ENCODE measurements at regions not wholly inside any gene's neighbourhood (a gene's known extent, or its start where the extent isn't known, plus 50 kb on each side); places are given as distances from the start of the nearest gene placed in this dataset.

DNA sequence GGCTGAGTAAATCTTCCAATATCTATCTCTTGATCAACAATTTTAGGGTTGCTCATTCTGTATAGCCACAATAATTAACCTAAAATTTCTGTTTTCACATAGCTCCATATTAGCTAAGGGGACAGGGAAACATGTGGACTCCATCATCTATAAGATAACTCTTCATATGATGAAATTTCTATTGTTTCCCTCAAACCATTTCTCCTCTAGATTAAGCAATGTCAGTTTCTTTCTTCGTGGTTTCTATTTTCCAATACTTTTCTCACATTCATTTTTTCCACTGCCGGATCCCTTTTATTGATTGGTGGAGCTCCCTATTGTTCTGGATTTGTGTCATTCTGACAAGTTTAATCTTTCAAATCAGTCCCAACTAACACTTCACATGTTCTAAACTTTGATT lies 1221.3 kb upstream of the ZEB2 start:
- no peak for DNase-seq (ENCODE audit: low read depth in 4 of 4, low spot score in 3 of 4)

DNA sequence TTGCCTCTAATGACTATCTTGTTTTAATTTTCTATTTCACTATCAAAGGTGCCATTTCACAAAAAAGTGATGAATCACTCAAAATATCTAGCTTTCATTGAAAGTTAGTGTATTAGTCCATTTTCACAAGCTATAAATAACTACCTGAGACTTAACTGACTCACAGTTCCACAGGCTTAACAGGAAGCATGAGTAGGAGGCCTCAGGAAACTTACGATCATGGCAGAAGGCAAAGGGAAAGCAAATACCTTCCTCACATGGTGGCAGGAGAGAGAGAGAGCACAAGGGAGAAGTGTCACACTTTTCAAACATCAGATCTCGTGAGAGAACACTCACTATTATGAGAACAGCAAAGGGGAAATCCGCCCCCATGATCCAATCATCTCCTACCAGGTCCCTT lies 1220.4 kb upstream of the ZEB2 start:
- DNase-seq (ENCODE audit: low read depth in 4 of 4, low spot score in 3 of 4) = no peak

DNA sequence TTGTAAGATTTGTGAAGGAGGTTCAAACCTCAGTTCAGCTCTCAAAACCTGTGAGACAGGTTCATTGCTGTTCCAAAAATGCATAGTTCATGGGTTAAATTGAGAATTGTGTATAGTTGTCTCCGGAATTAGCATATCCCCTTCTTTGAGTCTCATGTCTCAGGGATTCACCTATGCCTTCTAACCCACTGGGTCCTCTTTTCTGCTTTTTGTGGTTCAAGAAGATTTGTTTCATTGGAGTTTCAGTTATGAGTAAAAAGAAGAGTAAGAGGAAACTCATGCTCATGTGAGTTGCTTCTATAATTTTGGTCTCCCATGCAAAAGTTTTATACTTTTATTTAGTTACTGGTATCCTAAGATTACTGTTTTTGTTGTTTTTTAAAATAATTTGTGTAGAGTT lies 1219.8 kb upstream of the ZEB2 start:
- DNase-seq (ENCODE audit: low read depth in 4 of 4, low spot score in 3 of 4) = no peak

DNA sequence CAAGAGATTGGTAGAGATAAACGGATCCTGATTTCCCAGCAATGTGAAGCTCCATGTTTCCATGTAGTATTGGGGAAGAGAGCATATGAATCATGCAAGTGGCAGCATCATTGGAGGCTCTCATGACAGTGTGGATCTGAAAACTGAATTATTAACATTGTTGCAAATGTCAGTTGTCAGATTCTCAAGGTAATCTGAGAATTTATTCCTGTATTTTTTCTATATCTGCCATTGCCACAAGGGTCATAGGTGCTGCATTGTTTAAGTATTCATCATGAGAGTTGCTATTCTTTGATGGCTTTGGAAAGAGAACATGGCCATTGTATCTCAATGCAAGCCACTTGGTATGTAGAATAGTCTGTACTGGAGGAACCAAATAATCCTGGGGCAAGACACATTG lies 1217.0 kb upstream of the ZEB2 start:
- DNase-seq (ENCODE audit: low read depth in 4 of 4, low spot score in 3 of 4) = no peak

GRCh38 chr2:145731467-145731866 lies 1211.5 kb upstream of the ZEB2 start:
- DNase-seq (ENCODE audit: low read depth in 4 of 4, low spot score in 3 of 4) = no peak

GRCh38 chr2:145729993-145730770 lies 1210.3 kb upstream of the ZEB2 start:
- DNase-seq (ENCODE audit: low read depth in 4 of 4, low spot score in 3 of 4) = no peak

- no peak for DNase-seq (ENCODE audit: low read depth in 4 of 4, low spot score in 3 of 4)
Measured at GRCh38 chr2:145729481-145729880, 1209.6 kb upstream of the ZEB2 start.

DNA sequence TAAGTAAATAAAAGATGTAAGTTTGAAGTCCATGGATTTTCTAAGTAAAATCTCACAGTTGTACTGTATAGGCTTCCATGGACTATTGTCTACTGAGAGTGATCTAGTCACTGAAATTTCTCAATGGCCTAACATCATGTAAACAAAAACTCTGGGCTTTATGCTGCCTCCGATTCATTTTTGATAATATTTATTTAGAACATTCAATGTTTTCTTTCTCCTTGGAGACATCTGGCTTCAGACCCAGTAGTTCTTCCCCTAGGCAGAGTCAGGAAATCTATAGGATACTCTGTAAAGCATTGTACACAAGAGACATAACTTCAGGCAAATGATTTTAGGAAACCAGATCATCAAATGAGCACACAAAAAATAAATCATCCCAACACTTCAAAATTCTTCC lies 1208.6 kb upstream of the ZEB2 start:
- no peak for DNase-seq (ENCODE audit: low read depth in 4 of 4, low spot score in 3 of 4)

DNA sequence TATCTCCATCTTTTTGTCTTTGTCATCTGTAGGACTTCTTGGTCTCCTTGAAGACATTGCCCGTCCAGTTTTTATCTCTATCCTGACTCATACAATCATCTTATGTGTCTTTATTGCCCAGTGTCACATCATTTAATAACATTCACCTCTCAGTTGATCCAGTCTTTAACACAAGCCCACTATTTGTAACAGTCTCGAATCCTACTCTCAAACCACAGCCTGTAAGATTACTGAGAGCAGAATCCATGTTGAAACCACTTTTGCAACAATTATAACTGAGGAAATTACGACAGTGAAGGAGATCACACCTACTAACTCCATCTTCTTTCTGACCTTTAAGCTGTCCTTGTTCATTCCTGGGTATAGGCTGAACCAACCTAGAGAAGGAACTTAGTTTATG lies 1206.0 kb upstream of the ZEB2 start:
- DNase-seq (ENCODE audit: low read depth in 4 of 4, low spot score in 3 of 4) = no peak

- no peak for DNase-seq (ENCODE audit: low read depth in 4 of 4, low spot score in 3 of 4)
Measured at GRCh38 chr2:145724311-145724898, 1204.5 kb upstream of the ZEB2 start.

DNA sequence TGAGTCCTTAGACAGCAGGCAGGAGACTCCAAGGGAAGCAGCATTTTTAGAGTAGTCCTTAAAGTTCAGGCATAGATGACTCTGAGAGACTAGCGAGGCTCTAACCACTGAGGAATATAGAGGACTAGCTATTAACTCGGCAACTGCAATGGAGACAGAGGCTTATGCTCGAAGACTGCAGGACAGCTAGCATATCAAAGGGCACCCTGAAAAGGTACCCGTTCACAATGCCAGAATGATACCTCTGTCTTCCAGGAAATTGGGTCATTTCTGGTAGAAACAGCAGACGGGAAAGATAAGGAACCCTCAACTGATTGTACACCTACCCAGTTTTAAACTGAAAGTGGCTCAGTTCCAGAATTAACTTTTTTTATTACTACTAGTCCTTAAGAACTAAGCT lies 1204.0 kb upstream of the ZEB2 start:
- DNase-seq (ENCODE audit: low read depth in 4 of 4, low spot score in 3 of 4) = no peak

DNA sequence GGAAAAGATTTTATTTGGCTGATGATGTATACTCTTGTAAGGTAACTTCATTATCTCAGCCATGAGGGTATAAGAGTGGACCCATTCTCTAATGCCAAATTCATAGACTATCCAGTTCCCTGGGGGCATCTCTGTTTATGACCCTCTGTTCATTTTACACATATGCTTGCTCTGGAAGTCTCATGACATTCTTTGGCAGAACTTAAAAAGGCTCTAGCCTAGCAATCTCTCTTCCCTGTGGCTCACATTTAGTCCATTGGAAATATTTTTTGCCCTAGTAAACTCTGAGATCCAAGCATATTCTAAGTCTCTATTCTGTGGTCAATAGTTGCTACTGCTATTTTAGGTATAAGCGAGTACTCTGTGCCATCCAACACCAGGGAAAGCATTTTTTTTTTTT lies 1201.8 kb upstream of the ZEB2 start:
- DNase-seq (ENCODE audit: low read depth in 4 of 4, low spot score in 3 of 4) = no peak

DNA sequence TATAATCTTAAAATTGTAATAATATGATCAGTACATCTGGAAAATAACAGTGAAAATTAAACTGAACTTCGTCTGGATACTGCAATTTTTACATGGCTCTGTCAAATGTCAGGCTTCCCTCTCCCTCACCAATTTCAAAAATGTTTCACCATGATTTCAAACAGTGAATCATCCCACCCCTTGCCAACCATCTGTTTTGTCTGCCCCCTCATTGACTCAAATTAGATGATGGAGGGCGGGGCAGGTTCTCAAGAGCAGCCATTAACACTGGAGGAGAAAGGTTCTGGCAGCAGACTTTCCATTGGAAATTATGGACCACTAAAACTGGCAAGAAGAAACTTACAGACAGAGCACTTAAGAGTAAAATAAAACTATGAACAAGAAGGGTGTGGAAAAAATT lies 1195.7 kb upstream of the ZEB2 start:
- DNase-seq (ENCODE audit: low read depth in 4 of 4, low spot score in 3 of 4) = no peak

GRCh38 chr2:145710303-145710702 lies 1190.4 kb upstream of the ZEB2 start:
- no peak for DNase-seq (ENCODE audit: low read depth in 4 of 4, low spot score in 3 of 4)

DNA sequence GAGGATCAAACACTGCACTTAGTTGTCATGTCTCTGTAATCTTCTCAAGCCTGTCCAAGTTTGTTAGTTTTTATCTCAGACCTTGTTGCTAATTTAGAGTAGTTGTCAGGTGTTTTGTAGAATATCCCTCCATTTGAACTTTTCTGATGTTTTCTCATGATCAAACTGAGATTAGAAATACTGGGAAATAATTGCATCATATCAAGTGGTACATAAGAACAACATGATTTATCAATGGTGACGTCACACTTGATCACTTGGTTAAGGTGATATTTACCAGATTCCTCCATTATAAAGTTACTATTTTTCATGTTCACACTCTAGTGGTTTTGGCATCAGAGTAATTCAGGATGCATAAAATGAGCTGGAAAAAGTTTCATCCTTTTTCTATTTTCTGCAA lies 1182.4 kb upstream of the ZEB2 start:
- DNase-seq (ENCODE audit: low read depth in 4 of 4, low spot score in 3 of 4) = no peak

- no peak for DNase-seq (ENCODE audit: low read depth in 4 of 4, low spot score in 3 of 4)
Measured at GRCh38 chr2:145692971-145693478, 1173.1 kb upstream of the ZEB2 start.

DNA sequence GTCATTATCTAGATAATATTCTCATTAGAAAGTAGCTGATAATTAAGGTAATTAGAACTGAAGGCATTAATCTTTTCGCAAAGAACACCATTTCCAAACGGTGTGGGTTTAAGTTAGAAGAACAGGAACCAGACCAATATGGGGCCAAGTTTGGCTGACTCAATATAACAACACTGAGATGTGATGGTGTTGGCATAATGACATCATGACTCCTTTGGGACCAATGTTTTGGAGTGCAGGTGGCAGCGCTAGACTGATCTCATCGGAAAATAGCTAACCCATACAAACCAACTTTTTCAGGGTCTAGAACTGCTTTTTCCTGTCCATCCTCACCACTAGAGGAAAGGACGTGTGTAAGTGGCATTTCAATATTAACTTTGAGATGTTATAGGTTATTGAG lies 1171.7 kb upstream of the ZEB2 start:
- DNase-seq (ENCODE audit: low read depth in 4 of 4, low spot score in 3 of 4) = no peak

GRCh38 chr2:145690183-145690778 lies 1170.4 kb upstream of the ZEB2 start:
- DNase-seq (ENCODE audit: low read depth in 4 of 4, low spot score in 3 of 4) = no peak

DNA sequence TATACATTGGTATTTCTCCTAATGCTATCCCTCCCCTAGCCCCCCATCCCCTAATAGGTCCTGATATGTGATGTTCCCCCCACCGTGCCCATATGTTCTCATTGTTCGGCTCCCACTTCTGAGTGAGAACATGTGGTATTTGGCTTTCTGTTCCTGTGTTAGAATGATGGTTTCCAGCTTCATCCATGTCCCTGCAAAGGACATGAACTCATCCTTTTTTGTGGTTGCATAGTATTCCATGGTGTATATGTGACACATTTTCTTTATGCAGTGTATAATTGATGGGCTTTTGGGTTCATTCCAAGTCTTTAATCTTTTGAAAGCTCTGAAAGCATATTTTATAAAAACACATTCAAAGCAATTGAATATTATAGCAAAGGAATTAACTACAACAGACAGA lies 1169.4 kb upstream of the ZEB2 start:
- no peak for DNase-seq (ENCODE audit: low read depth in 4 of 4, low spot score in 3 of 4)

DNA sequence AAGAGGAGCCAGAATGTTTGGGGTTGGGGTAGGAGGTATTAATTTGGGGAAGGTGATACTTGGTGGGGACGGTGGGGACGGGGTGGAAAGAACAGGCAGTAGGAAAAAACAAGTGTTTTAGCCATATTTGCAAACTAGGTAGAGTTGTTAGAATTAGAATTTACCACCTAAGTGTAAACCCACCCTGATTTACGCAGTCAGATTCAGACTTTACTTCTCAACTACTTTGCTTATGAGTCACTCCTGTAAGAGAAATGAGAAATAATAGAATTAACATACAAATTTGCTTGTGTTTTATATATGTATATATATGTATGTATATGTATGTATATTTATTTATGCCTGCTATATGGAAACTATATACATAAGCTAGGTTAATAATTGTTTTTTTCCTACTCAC lies 1168.2 kb upstream of the ZEB2 start:
- DNase-seq (ENCODE audit: low read depth in 4 of 4, low spot score in 3 of 4) = no peak

DNA sequence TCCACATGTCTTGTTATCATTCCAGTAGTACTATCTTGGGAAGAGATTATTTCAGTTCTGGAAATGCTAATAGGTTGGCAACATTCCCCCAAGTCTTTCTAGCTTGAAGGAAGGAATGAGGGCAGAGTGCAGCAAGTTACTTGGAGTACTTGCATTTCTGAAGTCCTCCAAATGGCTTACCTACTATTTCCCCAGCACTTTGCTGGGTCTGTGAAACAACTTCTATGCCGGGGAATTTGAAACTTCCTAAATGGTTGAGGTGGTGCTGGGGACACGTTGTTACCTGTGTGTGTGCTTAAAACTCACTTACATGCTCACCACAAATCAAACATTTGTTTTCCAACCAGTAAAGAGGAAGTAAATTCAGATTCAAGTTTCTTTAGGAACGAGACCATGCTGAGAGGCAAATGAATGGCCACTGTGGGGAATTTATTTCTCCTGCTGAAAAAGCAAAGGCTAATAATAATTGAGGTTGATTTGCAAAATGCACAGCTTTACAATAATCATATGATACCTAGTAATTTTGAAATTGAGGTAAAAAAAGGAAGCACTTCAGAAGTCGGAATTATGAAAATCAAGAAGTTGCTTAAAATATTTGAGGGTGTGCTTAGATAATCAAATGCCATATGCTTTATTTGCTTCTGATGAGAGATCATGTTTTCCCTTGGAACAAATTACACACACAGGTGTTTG lies 1167.7 kb upstream of the ZEB2 start:
- DNase-seq (ENCODE audit: low read depth in 4 of 4, low spot score in 3 of 4) = no peak
